ENCODE measurements at regions not wholly inside any gene's neighbourhood (a gene's known extent, or its start where the extent isn't known, plus 50 kb on each side); places are given as distances from the start of the nearest gene placed in this dataset.
"Not testable (repeated sequence)": the region's sequence is repeated elsewhere in the genome, so short reads cannot be mapped to it uniquely, and the experiment has no call there.

GRCh38 chr9:74064702-74065101, 432.4 kb upstream of the RORB start:
- no peaks in the 10 kb centered on the region for H3K4me1 ChIP-seq (ENCODE audit: insufficient read depth, insufficient read length)
- no peaks in the 10 kb centered on the region for H3K9me3 ChIP-seq (ENCODE audit: insufficient read depth, low read length)
- H3K4me3 ChIP-seq (ENCODE audit: insufficient read length, low read depth): no peak overlapping the region
- no peak for DNase-seq (ENCODE audit: low read depth, low spot score)
- H3K36me3 ChIP-seq (ENCODE audit: insufficient read depth, insufficient read length, low read length): no peaks in the 10 kb centered on the region
- TF ChIP-seq SUZ12 (IDR thresholded peaks at IDR 0.05; ENCODE audit: extremely low read depth, insufficient read depth, insufficient read length) (no peak), ZNF274 (IDR thresholded peaks at IDR 0.05; ENCODE audit: low read depth, low read length) (no peak), YY1 (IDR thresholded peaks at IDR 0.05; ENCODE audit: insufficient read depth, insufficient read length) (no peak)
- no peaks in the 10 kb centered on the region for H3K27me3 ChIP-seq (ENCODE audit: insufficient read depth, insufficient read length)
- no peak overlapping the region for H3K9ac ChIP-seq (ENCODE audit: insufficient read length, low read depth)

GRCh38 chr9:74066128-74066527, 431.0 kb upstream of the RORB start:
- DNase-seq (ENCODE audit: low read depth, low spot score): no peak
- TF ChIP-seq YY1 (IDR thresholded peaks at IDR 0.05; ENCODE audit: insufficient read depth, insufficient read length): no peak
- TF ChIP-seq ZNF274 (IDR thresholded peaks at IDR 0.05; ENCODE audit: low read depth, low read length): no peak
- no peak for TF ChIP-seq SUZ12 (IDR thresholded peaks at IDR 0.05; ENCODE audit: extremely low read depth, insufficient read depth, insufficient read length)
- H3K36me3 ChIP-seq (ENCODE audit: insufficient read depth, insufficient read length, low read length): no peaks in the 10 kb centered on the region
- no peaks in the 10 kb centered on the region for H3K27me3 ChIP-seq (ENCODE audit: insufficient read depth, insufficient read length)
- no peak overlapping the region for H3K4me3 ChIP-seq (ENCODE audit: insufficient read length, low read depth)
- no peak overlapping the region for H3K9ac ChIP-seq (ENCODE audit: insufficient read length, low read depth)
- no peaks in the 10 kb centered on the region for H3K9me3 ChIP-seq (ENCODE audit: insufficient read depth, low read length)
- H3K4me1 ChIP-seq (ENCODE audit: insufficient read depth, insufficient read length): no peaks in the 10 kb centered on the region

- Histone ChIP-seq H3K4me3 (ENCODE audit: insufficient read length, low read depth) (no peak overlapping the region), H3K27me3 (ENCODE audit: insufficient read depth, insufficient read length) (no peaks in the 10 kb centered on the region), H3K9ac (ENCODE audit: insufficient read length, low read depth) (no peak overlapping the region), H3K4me1 (ENCODE audit: insufficient read depth, insufficient read length) (no peaks in the 10 kb centered on the region), H3K36me3 (ENCODE audit: insufficient read depth, insufficient read length, low read length) (no peaks in the 10 kb centered on the region), H3K9me3 (ENCODE audit: insufficient read depth, low read length) (0 out of 2 replicates have a peak, but pooled peaks cover under 1% of the 10 kb centered on the region)
- no peak for TF ChIP-seq ZNF274 (IDR thresholded peaks at IDR 0.05; ENCODE audit: low read depth, low read length)
- DNase-seq (ENCODE audit: low read depth, low spot score): no peak
These were observed 430.5 kb upstream of the RORB start for GRCh38 chr9:74066605-74067004.

- no peak for DNase-seq (ENCODE audit: low read depth, low spot score)
- Histone ChIP-seq H3K9ac (ENCODE audit: insufficient read length, low read depth) (no peak overlapping the region), H3K4me3 (ENCODE audit: insufficient read length, low read depth) (no peak overlapping the region), H3K27me3 (ENCODE audit: insufficient read depth, insufficient read length) (no peaks in the 10 kb centered on the region), H3K9me3 (ENCODE audit: insufficient read depth, low read length) (peaks cover 10% of the 10 kb centered on the region; the same call in 1 of the 2 replicates), H3K36me3 (ENCODE audit: insufficient read depth, insufficient read length, low read length) (no peaks in the 10 kb centered on the region), H3K4me1 (ENCODE audit: insufficient read depth, insufficient read length) (no peaks in the 10 kb centered on the region)
- TF ChIP-seq ZNF274 (IDR thresholded peaks at IDR 0.05; ENCODE audit: low read depth, low read length) (no peak), SUZ12 (IDR thresholded peaks at IDR 0.05; ENCODE audit: extremely low read depth, insufficient read depth, insufficient read length) (no peak), YY1 (IDR thresholded peaks at IDR 0.05; ENCODE audit: insufficient read depth, insufficient read length) (no peak)
These were observed 425.6 kb upstream of the RORB start for GRCh38 chr9:74071502-74071901.

- no peak for DNase-seq (ENCODE audit: low read depth, low spot score)
- no peaks in the 10 kb centered on the region for H3K36me3 ChIP-seq (ENCODE audit: insufficient read depth, insufficient read length, low read length)
- TF ChIP-seq ZNF274 (IDR thresholded peaks at IDR 0.05; ENCODE audit: low read depth, low read length) (no peak), SUZ12 (IDR thresholded peaks at IDR 0.05; ENCODE audit: extremely low read depth, insufficient read depth, insufficient read length) (no peak), YY1 (IDR thresholded peaks at IDR 0.05; ENCODE audit: insufficient read depth, insufficient read length) (no peak)
- no peaks in the 10 kb centered on the region for H3K4me1 ChIP-seq (ENCODE audit: insufficient read depth, insufficient read length)
- H3K9me3 ChIP-seq (ENCODE audit: insufficient read depth, low read length): peaks cover 14% of the 10 kb centered on the region
- no peak overlapping the region for H3K4me3 ChIP-seq (ENCODE audit: insufficient read length, low read depth)
- H3K9ac ChIP-seq (ENCODE audit: insufficient read length, low read depth): no peak overlapping the region
- H3K27me3 ChIP-seq (ENCODE audit: insufficient read depth, insufficient read length): no peaks in the 10 kb centered on the region
These were observed 423.2 kb upstream of the RORB start for GRCh38 chr9:74073897-74074296.

GRCh38 chr9:74078647-74079046, 418.5 kb upstream of the RORB start:
- H3K9me3 ChIP-seq (ENCODE audit: insufficient read depth, low read length): peaks cover 4% of the 10 kb centered on the region; the same call in 1 of the 2 replicates
- peak; percentile 36 for DNase-seq (ENCODE audit: low read depth, low spot score)
- no peaks in the 10 kb centered on the region for H3K36me3 ChIP-seq (ENCODE audit: insufficient read depth, insufficient read length, low read length)
- no peaks in the 10 kb centered on the region for H3K4me1 ChIP-seq (ENCODE audit: insufficient read depth, insufficient read length)
- H3K4me3 ChIP-seq (ENCODE audit: insufficient read length, low read depth): no peak overlapping the region
- TF ChIP-seq ZNF274 (IDR thresholded peaks at IDR 0.05; ENCODE audit: low read depth, low read length): no peak
- no peak for TF ChIP-seq SUZ12 (IDR thresholded peaks at IDR 0.05; ENCODE audit: extremely low read depth, insufficient read depth, insufficient read length)
- TF ChIP-seq YY1 (IDR thresholded peaks at IDR 0.05; ENCODE audit: insufficient read depth, insufficient read length): no peak
- H3K9ac ChIP-seq (ENCODE audit: insufficient read length, low read depth): no peak overlapping the region
- no peaks in the 10 kb centered on the region for H3K27me3 ChIP-seq (ENCODE audit: insufficient read depth, insufficient read length)

GRCh38 chr9:74080652-74081051, 416.5 kb upstream of the RORB start:
- H3K4me1 ChIP-seq (ENCODE audit: insufficient read depth, insufficient read length); H3K9ac ChIP-seq (ENCODE audit: insufficient read length, low read depth); DNase-seq (ENCODE audit: low read depth, low spot score); H3K27me3 ChIP-seq (ENCODE audit: insufficient read depth, insufficient read length); H3K4me3 ChIP-seq (ENCODE audit: insufficient read length, low read depth); H3K36me3 ChIP-seq (ENCODE audit: insufficient read depth, insufficient read length, low read length): not testable (repeated sequence)
- peaks cover 21% of the 10 kb centered on the region for H3K9me3 ChIP-seq (ENCODE audit: insufficient read depth, low read length)
